ENCODE measurements at regions not wholly inside any gene's neighbourhood (a gene's known extent, or its start where the extent isn't known, plus 50 kb on each side); places are given as distances from the start of the nearest gene placed in this dataset.

DNA sequence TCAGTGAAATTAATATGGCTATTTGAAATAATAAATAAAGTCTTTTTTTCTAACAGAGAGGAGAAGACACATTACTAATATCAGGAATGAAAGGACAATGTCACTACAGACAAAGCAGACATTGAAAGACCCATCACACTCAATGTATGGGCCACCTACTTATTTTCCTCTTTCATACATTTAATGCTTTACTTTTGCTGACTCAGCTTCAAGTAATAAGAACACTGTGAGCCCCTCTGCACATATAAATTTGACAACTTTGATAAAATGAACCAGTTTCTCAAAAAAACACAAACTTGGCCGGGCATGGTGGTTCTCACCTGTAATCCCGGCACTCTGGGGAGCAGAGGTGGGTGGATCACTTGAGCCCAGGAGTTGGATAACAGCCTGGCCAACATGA lies 664.2 kb upstream of the COBL start:
- H3K27ac ChIP-seq: no peak overlapping the region
- TF ChIP-seq, protein P1, sequence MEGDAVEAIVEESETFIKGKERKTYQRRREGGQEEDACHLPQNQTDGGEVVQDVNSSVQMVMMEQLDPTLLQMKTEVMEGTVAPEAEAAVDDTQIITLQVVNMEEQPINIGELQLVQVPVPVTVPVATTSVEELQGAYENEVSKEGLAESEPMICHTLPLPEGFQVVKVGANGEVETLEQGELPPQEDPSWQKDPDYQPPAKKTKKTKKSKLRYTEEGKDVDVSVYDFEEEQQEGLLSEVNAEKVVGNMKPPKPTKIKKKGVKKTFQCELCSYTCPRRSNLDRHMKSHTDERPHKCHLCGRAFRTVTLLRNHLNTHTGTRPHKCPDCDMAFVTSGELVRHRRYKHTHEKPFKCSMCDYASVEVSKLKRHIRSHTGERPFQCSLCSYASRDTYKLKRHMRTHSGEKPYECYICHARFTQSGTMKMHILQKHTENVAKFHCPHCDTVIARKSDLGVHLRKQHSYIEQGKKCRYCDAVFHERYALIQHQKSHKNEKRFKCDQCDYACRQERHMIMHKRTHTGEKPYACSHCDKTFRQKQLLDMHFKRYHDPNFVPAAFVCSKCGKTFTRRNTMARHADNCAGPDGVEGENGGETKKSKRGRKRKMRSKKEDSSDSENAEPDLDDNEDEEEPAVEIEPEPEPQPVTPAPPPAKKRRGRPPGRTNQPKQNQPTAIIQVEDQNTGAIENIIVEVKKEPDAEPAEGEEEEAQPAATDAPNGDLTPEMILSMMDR (IDR thresholded peaks at IDR 0.05): no peak
- no peak for TF ChIP-seq POLR2AphosphoS5 (IDR thresholded peaks at IDR 0.05)
- no peak for TF ChIP-seq POLR2A (IDR thresholded peaks at IDR 0.05)
- no peaks in the 10 kb centered on the region for H3K27me3 ChIP-seq (replicated peaks; ENCODE audit: insufficient read depth)
- no peaks in the 10 kb centered on the region for H3K9me3 ChIP-seq
- 90% methylated on average over 2 of the region's 2 CpGs for WGBS
- intact Hi-C loops (cut with DNase I): no loop called here
- H3K36me3 ChIP-seq: no peaks in the 10 kb centered on the region
- no peak for DNase-seq (ENCODE audit: low spot score)
- H3K4me1 ChIP-seq (replicated peaks): no peaks in the 10 kb centered on the region
- no peak overlapping the region for H3K4me3 ChIP-seq

DNA sequence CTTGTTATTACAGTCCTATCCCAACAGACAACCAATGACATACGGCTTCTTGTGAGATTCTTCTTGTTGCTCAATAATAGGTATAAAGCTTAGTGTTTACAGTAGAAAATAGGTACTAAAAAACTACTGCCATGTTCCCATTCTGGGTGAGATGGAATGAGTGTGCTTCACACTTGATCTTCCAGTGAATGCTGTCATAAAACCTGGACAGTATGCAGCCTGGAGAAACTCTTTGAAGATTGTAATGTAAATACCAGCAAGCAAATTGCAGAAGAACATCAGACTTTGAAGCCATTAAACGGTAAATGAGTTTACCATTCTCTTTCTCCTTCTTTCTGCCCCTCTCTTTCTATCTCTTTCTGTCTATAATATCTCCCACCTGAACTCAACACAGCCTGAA lies 663.7 kb upstream of the COBL start:
- Histone ChIP-seq H3K9me3 (no peaks in the 10 kb centered on the region), H3K36me3 (no peaks in the 10 kb centered on the region), H3K27me3 (replicated peaks; ENCODE audit: insufficient read depth) (no peaks in the 10 kb centered on the region), H3K27ac (no peak overlapping the region), H3K4me3 (no peak overlapping the region), H3K4me1 (replicated peaks) (no peaks in the 10 kb centered on the region)
- WGBS: 34% methylated on average over 2 of the region's 2 CpGs
- intact Hi-C loops (cut with DNase I): no loop called here
- DNase-seq (ENCODE audit: low spot score): no peak
- TF ChIP-seq, protein P1 (IDR thresholded peaks at IDR 0.05): no peak
- no peak for TF ChIP-seq POLR2AphosphoS5 (IDR thresholded peaks at IDR 0.05)
- no peak for TF ChIP-seq POLR2A (IDR thresholded peaks at IDR 0.05)

DNA sequence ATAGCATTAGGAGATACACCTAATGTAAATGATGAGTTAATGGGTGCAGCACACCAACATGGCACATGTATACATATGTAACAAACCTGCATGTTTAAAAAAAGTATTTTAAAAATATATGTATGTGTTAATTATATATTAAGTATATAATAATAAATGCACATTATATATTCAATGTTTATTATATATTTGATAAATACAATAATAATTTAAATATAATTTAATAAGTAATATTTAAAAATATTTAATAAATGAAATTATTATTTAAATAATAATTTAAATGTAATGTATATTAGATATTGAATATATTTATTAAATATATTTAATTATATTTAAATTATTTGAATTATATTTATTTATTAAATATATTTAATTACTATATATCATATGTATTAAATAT lies 661.3 kb upstream of the COBL start:
- TF ChIP-seq POLR2AphosphoS5 (IDR thresholded peaks at IDR 0.05) (no peak), POLR2A (IDR thresholded peaks at IDR 0.05) (no peak)
- TF ChIP-seq, protein P1 (IDR thresholded peaks at IDR 0.05): no peak
- Histone ChIP-seq H3K36me3 (no peaks in the 10 kb centered on the region), H3K9me3 (no peaks in the 10 kb centered on the region), H3K27ac (no peak overlapping the region), H3K4me3 (no peak overlapping the region), H3K4me1 (replicated peaks) (no peaks in the 10 kb centered on the region), H3K27me3 (replicated peaks; ENCODE audit: insufficient read depth) (no peaks in the 10 kb centered on the region)
- intact Hi-C loops (cut with DNase I): no loop called here
- no peak for DNase-seq (ENCODE audit: low spot score)

DNA sequence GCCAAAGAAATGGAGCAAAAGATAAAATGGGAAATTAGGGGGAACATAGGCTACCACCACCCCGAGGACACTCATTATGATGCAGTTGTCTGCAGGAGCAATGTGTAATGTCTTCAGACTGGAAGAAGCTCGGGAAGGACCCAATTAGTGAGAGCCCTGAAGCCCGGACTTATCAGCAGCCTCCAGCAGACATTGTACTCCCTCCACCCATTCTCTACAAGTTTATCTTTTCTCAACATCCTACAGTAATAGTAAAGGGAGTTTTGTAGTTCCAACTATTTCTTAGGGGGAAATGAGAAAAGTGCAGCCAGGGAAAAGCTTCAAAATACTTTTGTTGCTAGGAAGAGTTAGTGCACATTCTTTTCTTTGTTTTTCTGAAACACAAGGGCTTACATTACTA lies 657.3 kb upstream of the COBL start:
- no peak for TF ChIP-seq POLR2A (IDR thresholded peaks at IDR 0.05)
- TF ChIP-seq, protein P1 (IDR thresholded peaks at IDR 0.05): no peak
- no peak for TF ChIP-seq POLR2AphosphoS5 (IDR thresholded peaks at IDR 0.05)
- H3K9me3 ChIP-seq: no peaks in the 10 kb centered on the region
- H3K36me3 ChIP-seq: no peaks in the 10 kb centered on the region
- H3K27ac ChIP-seq: no peak overlapping the region
- DNase-seq (ENCODE audit: low spot score): no peak
- intact Hi-C loops (cut with DNase I): no loop called here
- H3K4me3 ChIP-seq: no peak overlapping the region
- no peaks in the 10 kb centered on the region for H3K4me1 ChIP-seq (replicated peaks)
- no peaks in the 10 kb centered on the region for H3K27me3 ChIP-seq (replicated peaks; ENCODE audit: insufficient read depth)
- WGBS: 41% methylated on average over 3 of the region's 3 CpGs

DNA sequence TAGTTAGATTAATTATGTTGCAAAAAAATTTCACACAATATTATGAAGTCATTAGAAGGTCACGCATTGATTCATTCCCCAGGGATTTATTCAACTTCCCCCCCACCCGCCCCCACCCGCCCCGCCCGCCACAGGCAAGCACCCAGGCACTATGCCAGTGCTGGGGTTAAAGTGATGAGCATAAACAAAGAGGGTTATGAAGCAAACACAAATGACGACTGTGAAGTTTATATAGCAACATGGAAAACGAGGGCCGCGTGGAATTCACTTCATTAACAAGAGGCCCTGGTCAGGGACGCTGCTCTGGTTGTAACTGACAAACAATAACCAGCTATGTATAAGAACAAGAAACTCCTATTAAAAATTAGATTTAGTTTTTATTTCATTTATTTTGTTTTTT lies 656.5 kb upstream of the COBL start:
- DNase-seq (ENCODE audit: low spot score): no peak
- Histone ChIP-seq H3K9me3 (no peaks in the 10 kb centered on the region), H3K27ac (no peak overlapping the region), H3K36me3 (no peaks in the 10 kb centered on the region), H3K4me1 (replicated peaks) (no peaks in the 10 kb centered on the region), H3K27me3 (replicated peaks; ENCODE audit: insufficient read depth) (no peaks in the 10 kb centered on the region), H3K4me3 (no peak overlapping the region)
- TF ChIP-seq POLR2A (IDR thresholded peaks at IDR 0.05) (no peak), POLR2AphosphoS5 (IDR thresholded peaks at IDR 0.05) (no peak)
- TF ChIP-seq, protein P1 (IDR thresholded peaks at IDR 0.05): no peak
- intact Hi-C loops (cut with DNase I): no loop called here
- 75% methylated on average over 10 of the region's 10 CpGs for WGBS
